GM19023 (cell line): ENCODE measurements at regions not wholly inside any gene's neighbourhood (a gene's known extent, or its start where the extent isn't known, plus 50 kb on each side); places are given as distances from the start of the nearest gene placed in this dataset.
"Not testable (repeated sequence)": the region's sequence is repeated elsewhere in the genome, so short reads cannot be mapped to it uniquely, and the experiment has no call there.

Experiments
- ATAC-seq: cut with Tn5 transposase; IDR thresholded peaks from one replicate; pipeline ENCODE4 v1.9.1; 2021; ENCODE audit warnings: mild to moderate bottlenecking, moderate library complexity; ENCODE audit not compliant: unreplicated experiment

DNA sequence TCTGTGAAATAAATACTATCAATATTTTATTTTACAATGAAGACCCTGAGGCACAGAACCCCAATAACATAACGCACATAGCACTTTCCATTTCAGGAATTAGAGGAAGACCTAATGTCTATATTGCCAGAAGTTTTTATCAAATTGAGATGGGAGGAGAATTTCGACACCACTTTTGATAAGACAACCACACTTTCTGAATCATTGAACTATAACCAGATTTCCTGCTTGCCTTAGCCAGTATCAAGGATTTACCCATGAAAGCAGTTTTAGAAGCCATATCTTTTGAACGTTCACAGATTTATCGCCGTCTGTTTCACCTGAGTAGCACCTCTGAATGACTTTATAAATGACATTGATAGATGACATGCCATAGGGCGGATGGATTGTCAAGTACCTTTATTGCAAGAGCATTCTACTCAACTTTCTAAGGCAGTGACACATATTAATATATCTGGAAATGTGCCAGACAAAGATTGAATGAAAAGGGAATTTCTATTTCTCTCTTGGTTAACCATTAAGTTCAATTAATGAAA, 768.4 kb downstream of the LTN1 start:
- no peak for ATAC-seq

DNA sequence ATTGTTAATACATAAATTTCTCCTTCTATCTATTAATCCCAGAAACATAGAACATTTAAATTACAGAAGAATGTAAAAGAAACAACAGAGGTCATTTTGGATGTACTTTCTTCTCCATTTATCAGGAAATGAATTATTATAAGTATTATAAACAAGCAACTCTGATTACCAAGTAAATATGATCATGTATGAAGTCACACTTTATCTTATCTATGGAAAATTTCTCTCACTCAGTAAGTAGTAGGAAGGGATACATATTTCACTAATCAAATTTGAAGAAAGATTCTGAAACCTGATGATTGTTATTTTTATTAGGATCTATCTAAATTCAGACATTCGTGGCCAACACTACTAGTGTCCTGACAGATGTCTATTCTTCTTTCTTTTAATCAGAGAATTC, 770.7 kb downstream of the LTN1 start:
- no peak for ATAC-seq

- ATAC-seq: no peak
Observed at GRCh38 chr21:28220680-28221079, 772.0 kb downstream of the LTN1 start.

GRCh38 chr21:28216976-28217523, 775.6 kb downstream of the LTN1 start:
- no peak for ATAC-seq

GRCh38 chr21:28215214-28215954, 777.3 kb downstream of the LTN1 start:
- ATAC-seq: no peak

- ATAC-seq: no peak
Observed at GRCh38 chr21:28214786-28215185, 777.9 kb downstream of the LTN1 start.

DNA sequence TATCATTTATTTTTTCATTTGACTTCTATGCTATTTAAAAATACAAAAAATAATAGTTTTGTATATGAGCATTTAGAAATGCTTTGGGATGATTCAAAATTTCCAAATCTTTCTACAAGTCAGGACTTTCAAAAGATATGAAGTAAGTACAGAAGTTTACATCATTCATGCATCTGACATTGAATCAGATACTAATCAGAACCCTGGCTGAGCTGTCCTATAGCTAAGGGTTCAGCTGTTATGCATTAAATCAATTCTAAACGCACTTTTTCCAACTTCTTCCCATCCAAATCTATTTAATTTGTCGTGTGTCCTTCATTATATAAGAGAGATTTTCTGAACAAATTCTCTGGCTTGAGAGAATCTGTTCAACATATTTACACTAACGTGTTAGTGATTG, 779.4 kb downstream of the LTN1 start:
- ATAC-seq: no peak

DNA sequence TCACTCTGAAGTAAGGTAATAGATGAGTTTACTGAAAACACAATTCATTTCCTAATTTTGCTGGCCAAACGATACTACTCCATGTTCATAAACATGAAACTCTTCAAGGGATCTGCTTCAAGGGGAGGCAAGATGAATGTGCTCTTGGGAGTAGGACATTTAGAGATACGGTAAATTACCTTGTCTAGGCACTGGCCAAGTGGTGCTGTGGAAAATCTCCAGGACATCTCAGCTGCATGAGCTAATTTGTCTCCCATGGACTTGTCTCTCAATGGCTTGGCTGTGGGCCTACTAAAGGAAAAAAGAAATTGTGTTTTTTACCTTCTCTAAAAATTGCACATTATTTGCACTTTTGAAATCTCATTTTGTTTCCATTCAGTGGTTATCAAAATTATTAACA, 780.6 kb downstream of the LTN1 start:
- no peak for ATAC-seq

- ATAC-seq: no peak
Observed at GRCh38 chr21:28207436-28208173, 785.1 kb downstream of the LTN1 start.

DNA sequence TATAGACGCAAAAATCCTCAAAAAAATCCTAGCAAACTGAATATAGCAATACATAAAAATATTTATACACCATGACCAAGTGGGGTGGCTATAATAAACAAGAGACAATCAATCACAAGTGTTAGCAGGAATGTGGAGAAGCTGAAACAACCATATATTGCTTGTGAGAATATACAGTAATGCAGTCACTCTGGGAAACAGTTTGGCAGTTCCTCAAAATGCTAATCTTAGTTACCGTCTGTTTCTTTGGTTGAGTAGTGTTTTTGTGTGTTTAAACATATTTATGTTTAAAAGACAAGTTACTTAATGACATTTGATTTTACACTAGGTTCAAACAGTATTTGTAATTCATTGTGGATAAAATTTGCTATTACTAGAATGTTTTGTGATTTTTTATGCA, 792.0 kb downstream of the LTN1 start:
- no peak for ATAC-seq

GRCh38 chr21:28196981-28197380, 795.7 kb downstream of the LTN1 start:
- ATAC-seq: no peak

GRCh38 chr21:28193189-28193588, 799.5 kb downstream of the LTN1 start:
- ATAC-seq: no peak

DNA sequence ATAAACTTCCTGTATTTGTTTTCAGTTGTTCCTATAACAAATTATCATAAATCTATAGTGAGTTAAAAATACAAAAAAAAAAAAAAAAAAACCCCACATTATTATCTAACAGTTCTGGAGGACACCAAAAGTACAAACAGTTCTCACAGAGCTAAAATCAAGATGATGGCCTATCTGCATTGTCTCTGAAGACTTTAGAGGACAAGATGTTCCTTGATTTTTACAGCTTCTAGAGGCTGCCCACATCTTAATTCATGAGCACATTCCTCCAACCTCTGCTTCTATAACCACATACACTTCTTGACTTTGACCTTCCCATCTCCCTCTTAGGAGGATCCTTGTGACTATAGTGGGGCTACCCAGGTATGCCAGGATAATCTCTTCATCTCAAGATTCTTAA, 806.1 kb downstream of the LTN1 start:
- ATAC-seq: no peak

DNA sequence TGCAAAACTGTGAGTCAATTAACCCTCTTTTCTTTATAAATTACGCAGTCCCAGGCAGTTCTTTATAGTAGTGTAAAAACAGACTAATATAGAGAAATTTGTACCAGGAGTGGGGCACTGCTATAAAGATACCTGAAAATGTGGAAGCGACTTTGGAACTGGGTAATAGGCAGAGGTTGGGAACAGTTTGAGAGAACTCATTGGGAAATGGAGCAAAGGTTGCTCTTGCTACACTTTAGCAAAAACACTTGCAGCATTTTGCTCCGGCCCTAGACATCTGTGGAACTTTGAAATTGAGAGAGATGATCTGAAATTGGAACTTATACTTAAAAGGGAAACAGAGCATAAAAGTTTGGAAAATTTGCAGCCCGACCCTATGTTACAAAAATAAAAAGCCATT, 810.9 kb downstream of the LTN1 start:
- ATAC-seq: no peak

DNA sequence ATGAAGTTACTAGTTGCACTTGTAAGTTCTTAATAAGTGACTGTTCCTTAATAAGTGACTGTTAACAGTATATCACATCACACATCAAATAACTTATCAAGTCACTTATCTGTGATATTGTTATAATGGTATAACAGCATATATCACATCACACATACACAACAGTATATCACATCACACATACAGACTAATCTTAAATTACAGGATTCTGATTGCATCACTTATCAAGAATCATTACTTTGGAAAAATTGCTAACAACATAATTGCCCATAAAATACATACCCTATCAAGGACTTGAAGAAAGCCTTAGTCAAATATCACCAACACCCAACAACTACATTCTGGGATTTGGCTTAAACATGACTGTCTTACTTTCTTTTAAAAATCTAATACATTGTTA, 813.5 kb downstream of the LTN1 start:
- ATAC-seq: no peak

- no peak for ATAC-seq
Observed at GRCh38 chr21:28177124-28177523, 815.6 kb downstream of the LTN1 start.

GRCh38 chr21:28174701-28175100, 818.0 kb downstream of the LTN1 start:
- no peak for ATAC-seq

- no peak for ATAC-seq
Observed at GRCh38 chr21:28174006-28174405, 818.7 kb downstream of the LTN1 start.

DNA sequence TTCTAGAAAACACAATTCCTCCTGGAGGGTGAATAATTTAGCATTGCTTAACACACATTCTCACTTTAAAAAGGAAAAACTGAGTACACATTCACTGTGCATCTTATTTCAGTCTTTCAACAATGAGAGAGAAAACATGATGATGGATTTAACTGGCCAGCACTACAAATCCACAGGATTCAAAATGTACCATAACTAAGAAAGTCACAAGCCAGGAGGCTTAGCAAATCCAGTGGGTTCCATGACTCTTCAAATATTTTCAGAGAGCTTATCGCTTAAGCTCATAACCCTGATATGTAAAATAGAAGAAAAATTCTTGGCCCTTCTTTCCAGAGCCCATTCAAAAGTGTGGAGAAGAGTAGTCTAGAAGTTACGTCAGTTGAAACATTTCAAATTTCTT, 820.3 kb downstream of the LTN1 start:
- ATAC-seq: no peak

DNA sequence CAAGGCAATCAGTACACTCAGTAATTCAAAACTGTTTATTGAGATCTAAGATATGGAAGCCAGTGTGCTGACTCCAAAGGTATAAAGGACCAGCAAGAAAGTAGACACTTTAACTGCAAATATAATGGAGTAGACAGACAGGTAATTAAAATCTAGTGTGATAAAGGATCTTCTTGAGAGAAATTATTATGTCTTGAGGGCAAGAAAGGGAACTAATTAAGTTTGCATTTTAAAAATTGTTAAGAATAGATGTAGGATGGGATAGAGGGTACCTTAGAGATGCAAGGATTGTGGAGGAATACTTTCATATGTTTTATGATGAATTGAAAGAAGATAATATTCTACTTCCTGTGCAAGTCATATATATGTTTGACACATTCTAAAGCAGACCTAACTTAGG, 825.3 kb downstream of the LTN1 start:
- no peak for ATAC-seq

- not testable (repeated sequence) for ATAC-seq
Observed at GRCh38 chr21:28164519-28164918, 828.2 kb downstream of the LTN1 start.

- ATAC-seq: not testable (repeated sequence)
Observed at GRCh38 chr21:28162052-28162451, 830.6 kb downstream of the LTN1 start.
